PFSK-1 (cell line): ENCODE measurements at regions not wholly inside any gene's neighbourhood (a gene's known extent, or its start where the extent isn't known, plus 50 kb on each side); places are given as distances from the start of the nearest gene placed in this dataset.

ENCODE experiments used
- FOXP2 ChIP-seq: optimal IDR thresholded peaks from 2 replicates; pipeline ENCODE3; 2011; ENCODE audit warnings: borderline replicate concordance, control low read depth, inconsistent platforms; ENCODE audit not compliant: insufficient read depth; ENCODE audit errors: extremely low read length, extremely low read depth
- POLR2AphosphoS5 ChIP-seq: IDR thresholded peaks from 2 replicates; pipeline ENCODE4 v1.6.1; 2012; ENCODE audit warnings: low read depth, mild to moderate bottlenecking, control low read depth, low read length, moderate library complexity
- REST ChIP-seq, 2 experiments: IDR thresholded peaks; 2 replicates each; pipeline versions ENCODE4 v1.6.1 to v1.8.0; 2011 to 2012; ENCODE audit warnings: low read depth in 2 of 2, low read length in 2 of 2, control low read depth in 1 of 2, inconsistent platforms in 1 of 2, mild to moderate bottlenecking in 1 of 2, moderate library complexity in 1 of 2; ENCODE audit not compliant: insufficient read depth in 1 of 2
- SIN3A ChIP-seq: IDR thresholded peaks from 2 replicates; pipeline ENCODE4 v1.6.1; 2012; ENCODE audit warnings: mild to moderate bottlenecking, low read length, moderate library complexity, borderline replicate concordance; ENCODE audit not compliant: insufficient read depth
- TAF1 ChIP-seq: IDR thresholded peaks from 2 replicates; pipeline ENCODE4 v1.6.1; 2012; ENCODE audit warnings: low read length, control low read depth, borderline replicate concordance; ENCODE audit not compliant: insufficient read depth

- TF ChIP-seq POLR2AphosphoS5 (no peak), REST (IDR thresholded peaks at IDR 0.05; ENCODE audit: insufficient read depth in 1 of 2, low read depth in 2 of 2, low read length in 2 of 2) (no peak), TAF1 (no peak), SIN3A (no peak), FOXP2 (no peak)
Measured at GRCh38 chr3:25035526-25035925, 392.5 kb upstream of the RARB start.

DNA sequence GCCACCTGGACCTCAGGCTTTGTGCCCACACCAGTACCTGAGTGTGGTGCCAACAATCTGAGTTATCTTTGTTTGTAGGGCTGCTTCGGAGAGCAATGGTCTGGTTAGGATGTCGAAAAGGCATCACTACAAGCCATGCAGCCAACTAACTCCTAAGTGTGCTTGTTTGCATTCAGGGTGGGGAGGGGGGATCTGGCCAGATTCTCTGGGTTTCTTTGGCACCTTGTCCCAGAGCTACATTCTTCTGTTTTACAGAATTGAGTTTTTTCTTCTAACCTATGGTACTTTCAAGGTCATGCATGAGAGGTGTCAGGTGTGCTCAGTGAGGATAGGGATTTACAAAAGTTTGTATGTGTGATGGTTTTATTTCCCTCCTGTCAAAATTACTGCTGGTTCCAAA is 391.4 kb upstream of the RARB start:
- no peak for TF ChIP-seq SIN3A
- TF ChIP-seq REST (IDR thresholded peaks at IDR 0.05; ENCODE audit: insufficient read depth in 1 of 2, low read depth in 2 of 2, low read length in 2 of 2) = no peak
- no peak for TF ChIP-seq POLR2AphosphoS5
- TF ChIP-seq FOXP2 = no peak
- no peak for TF ChIP-seq TAF1

GRCh38 chr3:25037049-25037547 is 391.0 kb upstream of the RARB start:
- TF ChIP-seq POLR2AphosphoS5 = no peak
- no peak for TF ChIP-seq TAF1
- TF ChIP-seq SIN3A = no peak
- no peak for TF ChIP-seq REST (IDR thresholded peaks at IDR 0.05; ENCODE audit: insufficient read depth in 1 of 2, low read depth in 2 of 2, low read length in 2 of 2)
- TF ChIP-seq FOXP2 = no peak

DNA sequence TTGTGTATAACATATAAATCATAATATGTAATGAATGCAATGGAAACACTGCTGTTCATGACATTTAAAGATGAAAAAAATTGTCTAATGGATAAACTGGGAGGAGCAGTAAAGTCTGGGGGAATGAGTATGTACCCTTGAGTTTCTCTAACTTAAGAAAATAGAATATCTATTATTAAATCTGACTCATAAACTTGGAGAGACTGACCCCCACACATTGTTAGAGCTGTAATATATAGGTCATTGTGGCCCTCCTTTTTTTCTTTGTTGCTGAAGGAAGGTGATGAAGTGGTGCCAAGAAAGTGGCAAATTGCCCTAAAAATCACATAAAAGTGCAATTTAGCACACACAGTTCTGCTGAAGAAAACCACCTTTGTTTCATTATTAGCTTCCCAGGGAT is 389.8 kb upstream of the RARB start:
- TF ChIP-seq TAF1 (no peak), SIN3A (no peak), REST (IDR thresholded peaks at IDR 0.05; ENCODE audit: insufficient read depth in 1 of 2, low read depth in 2 of 2, low read length in 2 of 2) (no peak), POLR2AphosphoS5 (no peak), FOXP2 (no peak)

DNA sequence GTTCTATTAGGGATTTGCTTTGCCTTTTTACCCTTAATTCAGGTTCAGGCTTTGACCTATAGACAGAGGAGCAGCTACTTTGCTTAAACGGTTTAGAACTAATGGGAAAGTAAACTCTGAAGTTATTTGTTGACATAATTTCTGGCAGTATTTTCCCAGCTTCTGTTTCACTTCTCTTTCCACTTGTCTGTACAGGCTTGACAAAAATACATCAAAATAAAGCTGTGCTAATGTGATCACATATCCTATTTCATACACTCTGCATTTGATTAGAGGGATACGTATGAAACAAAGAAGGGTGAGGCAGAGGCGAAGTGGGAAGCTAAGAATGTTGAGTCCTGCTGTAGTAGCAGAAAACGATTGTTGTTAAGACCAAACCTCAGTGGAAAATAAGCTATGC is 389.1 kb upstream of the RARB start:
- TF ChIP-seq FOXP2 = no peak
- TF ChIP-seq TAF1 = no peak
- no peak for TF ChIP-seq POLR2AphosphoS5
- no peak for TF ChIP-seq SIN3A
- no peak for TF ChIP-seq REST (IDR thresholded peaks at IDR 0.05; ENCODE audit: insufficient read depth in 1 of 2, low read depth in 2 of 2, low read length in 2 of 2)
